PC-3 (cell line): ENCODE measurements at regions not wholly inside any gene's neighbourhood (a gene's known extent, or its start where the extent isn't known, plus 50 kb on each side); places are given as distances from the start of the nearest gene placed in this dataset.

Experiments
- ATAC-seq: fragments of 200-7000 bp; cut with Tn5 transposase; 2 replicates; pipeline ENCODE4 v1.9.1; 2020; ENCODE audit warnings: mild to moderate bottlenecking, moderate library complexity
- BruUV-seq: library from RNA; stranded (reverse); fragments of 400-500 nt; replicated peaks from 2 replicates; lab custom pipeline; 2021; lab: Mats Ljungman, UMichigan
- CTCF ChIA-PET: fragments of 300-600 bp; sonication (Branson Sonifier 250); formaldehyde crosslinking; loops from one replicate; lab custom pipeline; 2022; ENCODE audit warnings: antibody characterized with exemption; lab: Charles Lee
- POLR2A ChIA-PET: fragments of 300-600 bp; sonication (Branson Sonifier 250); formaldehyde crosslinking; loops from one replicate; lab custom pipeline; 2022; ENCODE audit warnings: antibody characterized with exemption; ENCODE audit not compliant: unreplicated experiment; lab: Charles Lee
- DNase-seq: peaks from one replicate; pipeline ENCODE4 v3.0.0-alpha.2; 2015
- H2AFZ ChIP-seq: fragments of 300-600 bp; sonication (generic); 2 replicates; pipeline ENCODE4 v1.6.0; 2016; ENCODE audit warnings: antibody characterized with exemption, low read length
- H3F3A ChIP-seq: fragments of 300-600 bp; sonication (generic); one replicate; pipeline ENCODE4 v1.6.0; 2017; ENCODE audit warnings: antibody characterized with exemption, low read length, control low read depth, mild to moderate bottlenecking; ENCODE audit not compliant: unreplicated experiment
- H3K27ac ChIP-seq: fragments of 300-600 bp; sonication (generic); 2 replicates; pipeline ENCODE4 v1.5.1; 2016; ENCODE audit warnings: mild to moderate bottlenecking, low read length
- H3K27me3 ChIP-seq: fragments of 300-600 bp; sonication (generic); 2 replicates; pipeline ENCODE4 v1.6.1; 2016; ENCODE audit warnings: low read length, mixed read lengths
- H3K36me3 ChIP-seq: fragments of 300-600 bp; sonication (generic); 2 replicates; pipeline ENCODE4 v1.6.1; 2016; ENCODE audit warnings: low read depth, mixed run types, low read length, mixed read lengths
- H3K4me1 ChIP-seq: fragments of 300-600 bp; sonication (generic); 2 replicates; pipeline ENCODE4 v1.5.1; 2016; ENCODE audit warnings: low read length; ENCODE audit not compliant: insufficient read depth
- H3K4me2 ChIP-seq: fragments of 300-600 bp; sonication (generic); 2 replicates; pipeline ENCODE4 v1.6.0; 2016; ENCODE audit warnings: low read length
- H3K4me3 ChIP-seq: fragments of 300-600 bp; sonication (generic); 2 replicates; pipeline ENCODE4 v1.5.1; 2016; ENCODE audit warnings: mild to moderate bottlenecking, low read length, mixed read lengths
- H3K79me2 ChIP-seq: fragments of 300-600 bp; sonication (generic); 2 replicates; pipeline ENCODE4 v1.6.1; 2017; ENCODE audit warnings: low read length, mixed read lengths
- H3K9ac ChIP-seq: fragments of 300-600 bp; sonication (generic); 2 replicates; pipeline ENCODE4 v1.6.0; 2016; ENCODE audit warnings: mild to moderate bottlenecking, low read length
- H3K9me2 ChIP-seq: fragments of 300-600 bp; sonication (generic); replicated peaks from 2 replicates; pipeline ENCODE4 v1.6.1; 2016; ENCODE audit warnings: mixed run types, low read length, mixed read lengths
- H3K9me3 ChIP-seq: fragments of 300-600 bp; sonication (generic); 2 replicates; pipeline ENCODE4 v1.6.1; 2016; ENCODE audit warnings: low read length, mixed read lengths
- H4K20me1 ChIP-seq: fragments of 300-600 bp; sonication (generic); 2 replicates; pipeline ENCODE4 v1.6.1; 2016; ENCODE audit warnings: low read length, mixed read lengths
- EZH2 ChIP-seq: fragments of 300-600 bp; sonication (generic); IDR thresholded peaks from one replicate; pipeline ENCODE4 v1.6.1; 2017; ENCODE audit warnings: antibody characterized with exemption, mild to moderate bottlenecking, low read length; ENCODE audit not compliant: unreplicated experiment
- EZH2phosphoT487 ChIP-seq: fragments of 300-600 bp; sonication (generic); IDR thresholded peaks from 2 replicates; pipeline ENCODE4 v1.6.1; 2018; ENCODE audit warnings: mild to moderate bottlenecking, antibody characterized with exemption, low read length, borderline replicate concordance
- intact Hi-C: fragments of 100-400 bp; cut with micrococcal nuclease; formaldehyde crosslinking; loops from 2 replicates; pipeline ENCODE4 v1.9.0; 2023
- TF ChIP-seq, protein P1 (sequence below): fragments of 300-600 bp; sonication (generic); conservative IDR thresholded peaks from 2 replicates; pipeline ENCODE4 v1.5.1; 2017; ENCODE audit warnings: antibody characterized with exemption, low read depth, mild to moderate bottlenecking, low read length

DNA sequence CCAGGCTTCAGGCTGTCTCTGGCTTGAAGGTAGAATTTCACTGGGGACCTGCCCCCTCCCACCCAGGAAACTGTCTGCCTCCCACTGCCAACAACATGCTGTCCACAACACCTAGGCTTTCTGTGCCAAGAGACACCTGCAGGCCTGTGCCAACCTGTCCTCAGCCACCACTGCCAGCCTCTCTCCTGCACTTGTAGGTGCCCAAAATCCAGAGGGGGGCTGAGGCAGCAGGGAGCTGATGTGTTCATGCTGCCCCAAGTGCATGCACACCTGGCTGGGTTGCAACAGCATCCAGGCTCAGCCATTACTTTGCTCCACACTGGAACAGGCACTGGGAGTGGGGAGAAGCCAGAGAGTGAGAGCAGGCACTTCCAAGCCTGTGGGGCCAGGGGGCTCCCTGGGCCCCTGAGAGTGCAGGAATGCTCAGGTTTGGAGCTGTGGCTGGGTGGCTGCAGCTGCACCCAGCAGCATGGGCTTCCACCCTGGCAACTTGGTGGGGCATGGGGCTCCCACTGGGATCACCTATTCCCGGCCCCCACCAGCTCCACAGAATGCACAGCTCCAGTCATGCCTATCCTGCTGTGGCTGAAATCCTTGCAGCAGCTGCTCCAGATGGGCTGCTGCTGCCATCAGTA, 218.1 kb upstream of the OBI1 start:
- no peak overlapping the region for H3K9ac ChIP-seq
- TF ChIP-seq EZH2 = no peak
- TF ChIP-seq, protein P1, sequence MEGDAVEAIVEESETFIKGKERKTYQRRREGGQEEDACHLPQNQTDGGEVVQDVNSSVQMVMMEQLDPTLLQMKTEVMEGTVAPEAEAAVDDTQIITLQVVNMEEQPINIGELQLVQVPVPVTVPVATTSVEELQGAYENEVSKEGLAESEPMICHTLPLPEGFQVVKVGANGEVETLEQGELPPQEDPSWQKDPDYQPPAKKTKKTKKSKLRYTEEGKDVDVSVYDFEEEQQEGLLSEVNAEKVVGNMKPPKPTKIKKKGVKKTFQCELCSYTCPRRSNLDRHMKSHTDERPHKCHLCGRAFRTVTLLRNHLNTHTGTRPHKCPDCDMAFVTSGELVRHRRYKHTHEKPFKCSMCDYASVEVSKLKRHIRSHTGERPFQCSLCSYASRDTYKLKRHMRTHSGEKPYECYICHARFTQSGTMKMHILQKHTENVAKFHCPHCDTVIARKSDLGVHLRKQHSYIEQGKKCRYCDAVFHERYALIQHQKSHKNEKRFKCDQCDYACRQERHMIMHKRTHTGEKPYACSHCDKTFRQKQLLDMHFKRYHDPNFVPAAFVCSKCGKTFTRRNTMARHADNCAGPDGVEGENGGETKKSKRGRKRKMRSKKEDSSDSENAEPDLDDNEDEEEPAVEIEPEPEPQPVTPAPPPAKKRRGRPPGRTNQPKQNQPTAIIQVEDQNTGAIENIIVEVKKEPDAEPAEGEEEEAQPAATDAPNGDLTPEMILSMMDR = no peak
- TF ChIP-seq EZH2phosphoT487 = no peak
- no peak overlapping the region for H3K27ac ChIP-seq
- no peaks in the 10 kb centered on the region for H3K9me2 ChIP-seq
- ChIA-PET CTCF (no interaction called here), POLR2A (no interaction called here)
- no peaks in the 10 kb centered on the region for H3K79me2 ChIP-seq
- H3K4me2 ChIP-seq = no peak overlapping the region
- H3F3A ChIP-seq = no peaks in the 10 kb centered on the region
- DNase-seq (no peak), ATAC-seq (no peak)
- no peaks in the 10 kb centered on the region for H3K4me1 ChIP-seq
- intact Hi-C loops = no loop called here
- H3K36me3 ChIP-seq = no peaks in the 10 kb centered on the region
- peaks cover 3% of the 10 kb centered on the region for H3K27me3 ChIP-seq
- no peak overlapping the region for H3K4me3 ChIP-seq
- no peak overlapping the region for H2AFZ ChIP-seq
- H4K20me1 ChIP-seq = no peaks in the 10 kb centered on the region
- H3K9me3 ChIP-seq = no peaks in the 10 kb centered on the region
- no TSS peak for BruUV-seq

DNA sequence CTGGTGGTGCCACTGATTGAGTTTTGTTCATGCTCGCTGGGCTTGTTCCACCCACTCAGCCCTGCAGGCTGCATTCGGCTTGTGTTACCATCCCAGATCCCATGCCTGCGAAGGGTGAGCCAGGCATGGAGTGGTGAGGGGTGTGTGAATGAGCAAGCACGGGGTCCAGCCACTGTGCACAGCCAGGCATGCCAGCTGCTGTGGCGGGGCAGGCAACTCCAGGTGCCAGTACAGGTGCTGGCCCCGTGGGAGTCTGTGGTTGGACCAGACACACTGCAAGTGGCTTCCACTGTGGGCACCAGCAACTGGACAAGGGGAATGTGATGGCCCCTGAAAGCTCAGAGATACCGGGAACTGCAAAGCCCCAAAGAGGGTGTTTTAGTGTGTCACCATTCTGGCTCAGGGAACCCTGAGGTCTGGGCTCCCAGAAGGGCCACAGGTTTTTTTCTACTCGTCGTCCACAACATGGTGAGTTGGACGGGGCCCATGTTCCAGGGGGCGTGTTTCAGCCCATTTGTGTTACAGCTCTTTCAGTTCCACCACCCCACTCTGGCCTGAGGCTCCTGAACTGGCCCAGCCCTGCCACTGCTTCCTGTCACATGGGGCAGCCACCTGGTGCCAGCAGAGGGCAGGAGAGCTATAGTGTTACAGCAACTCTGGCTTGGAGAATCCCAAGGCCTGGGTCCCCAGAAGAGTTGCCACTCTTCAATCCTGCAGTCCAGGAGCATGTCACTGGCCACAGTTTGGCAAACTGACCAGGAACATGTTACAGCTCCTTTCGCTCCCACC, 217.0 kb upstream of the OBI1 start:
- H4K20me1 ChIP-seq = no peaks in the 10 kb centered on the region
- H3K9ac ChIP-seq = no peak overlapping the region
- no peaks in the 10 kb centered on the region for H3K79me2 ChIP-seq
- H3K4me1 ChIP-seq = no peaks in the 10 kb centered on the region
- no peak overlapping the region for H3K4me2 ChIP-seq
- intact Hi-C loops = no loop called here
- no peaks in the 10 kb centered on the region for H3K9me2 ChIP-seq
- DNase-seq (peak; percentile 3), ATAC-seq (no peak)
- no peak overlapping the region for H2AFZ ChIP-seq
- POLR2A ChIA-PET = no interaction called here
- no peaks in the 10 kb centered on the region for H3K27me3 ChIP-seq
- H3F3A ChIP-seq = no peaks in the 10 kb centered on the region
- no TSS peak for BruUV-seq
- H3K36me3 ChIP-seq = no peaks in the 10 kb centered on the region
- no peak overlapping the region for H3K27ac ChIP-seq
- TF ChIP-seq EZH2phosphoT487 (no peak), EZH2 (no peak)
- TF ChIP-seq, protein P1 = 0 out of 2 replicates have a peak, but pooled peaks have one; percentile 15
- H3K9me3 ChIP-seq = no peaks in the 10 kb centered on the region
- no peak overlapping the region for H3K4me3 ChIP-seq
- CTCF ChIA-PET = no interaction called here

DNA sequence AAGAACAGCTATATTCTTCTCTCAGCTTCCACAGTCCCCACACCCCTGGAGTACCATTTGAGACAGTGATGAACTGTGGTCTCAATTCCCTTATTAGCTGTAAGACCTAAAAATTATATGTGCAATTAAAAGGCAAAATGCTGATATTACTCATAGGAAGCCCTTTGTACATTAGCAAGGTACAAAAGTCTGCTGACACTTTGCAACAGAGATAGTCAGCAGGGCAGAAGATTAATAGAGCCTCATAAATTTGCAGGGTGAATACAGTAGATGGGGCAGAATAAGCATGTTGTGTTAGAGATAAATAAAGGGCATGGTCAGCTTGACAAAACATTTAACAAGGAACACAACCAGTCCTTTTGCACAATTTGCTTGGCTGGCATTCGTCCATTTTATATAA, 210.0 kb upstream of the OBI1 start:
- ATAC-seq (no peak), DNase-seq (no peak)
- Histone ChIP-seq H3K4me2 (no peak overlapping the region), H3K9me2 (no peaks in the 10 kb centered on the region), H3K9me3 (no peaks in the 10 kb centered on the region), H3K4me3 (no peak overlapping the region), H3K27me3 (peaks cover 13% of the 10 kb centered on the region; the same call in 1 of the 2 replicates), H4K20me1 (no peaks in the 10 kb centered on the region), H3K36me3 (no peaks in the 10 kb centered on the region), H3K79me2 (no peaks in the 10 kb centered on the region), H3K9ac (no peak overlapping the region), H3K4me1 (no peaks in the 10 kb centered on the region), H3F3A (no peaks in the 10 kb centered on the region), H3K27ac (no peak overlapping the region), H2AFZ (no peak overlapping the region)
- ChIA-PET POLR2A (no interaction called here), CTCF (no interaction called here)
- intact Hi-C loops = no loop called here
- TF ChIP-seq, protein P1 = no peak
- TF ChIP-seq EZH2 (no peak), EZH2phosphoT487 (no peak)
- BruUV-seq = no TSS peak
